ENCODE measurements at regions not wholly inside any gene's neighbourhood (a gene's known extent, or its start where the extent isn't known, plus 50 kb on each side); places are given as distances from the start of the nearest gene placed in this dataset.

- Histone ChIP-seq H3K9me3 (ENCODE audit: control insufficient read depth, low read length) (no peaks in the 10 kb centered on the region), H3K9ac (ENCODE audit: low read length) (no peak overlapping the region), H3K4me3 (ENCODE audit: low read length) (no peak overlapping the region), H3K27me3 (replicated peaks; ENCODE audit: control insufficient read depth, insufficient read depth, low read length) (no peaks in the 10 kb centered on the region), H3K4me1 (ENCODE audit: control insufficient read depth, insufficient read depth, low read length) (no peaks in the 10 kb centered on the region), H3K36me3 (ENCODE audit: control insufficient read depth, insufficient read depth, low read length, severe bottlenecking) (no peaks in the 10 kb centered on the region)
- no peak for DNase-seq (ENCODE audit: low read depth)
Observed at GRCh38 chr4:170591076-170591475, 501.3 kb upstream of the AADAT start.

DNA sequence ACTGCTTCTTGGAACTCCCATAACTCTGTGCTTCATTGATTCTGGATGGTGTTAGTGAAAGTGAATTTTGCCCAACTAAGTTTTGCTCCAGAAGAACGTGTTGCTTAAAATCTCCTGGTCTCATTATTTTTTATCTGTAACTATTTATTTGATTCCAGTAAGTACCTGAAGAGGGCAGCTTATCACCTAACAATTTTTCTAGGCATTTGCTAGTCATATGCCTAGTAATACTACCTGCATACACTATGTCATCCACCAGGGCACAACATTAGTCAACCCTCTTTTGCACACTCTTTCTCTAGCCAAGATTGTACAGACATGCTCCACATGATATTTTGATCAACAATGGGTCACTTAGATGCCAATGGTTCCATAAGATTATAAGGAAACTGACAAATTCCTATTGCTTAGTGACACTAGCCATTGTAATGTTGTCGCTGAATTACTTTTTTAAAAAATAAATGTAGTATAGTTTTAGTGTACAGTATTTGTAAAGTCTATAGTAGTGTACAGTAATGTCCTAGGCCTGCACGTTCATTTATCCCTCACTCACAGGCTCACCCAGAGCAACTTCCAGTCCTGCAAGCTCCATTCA lies 499.9 kb upstream of the AADAT start:
- Histone ChIP-seq H3K27me3 (replicated peaks; ENCODE audit: control insufficient read depth, insufficient read depth, low read length) (no peaks in the 10 kb centered on the region), H3K9ac (ENCODE audit: low read length) (no peak overlapping the region), H3K36me3 (ENCODE audit: control insufficient read depth, insufficient read depth, low read length, severe bottlenecking) (no peaks in the 10 kb centered on the region), H3K4me1 (ENCODE audit: control insufficient read depth, insufficient read depth, low read length) (no peaks in the 10 kb centered on the region), H3K4me3 (ENCODE audit: low read length) (no peak overlapping the region), H3K9me3 (ENCODE audit: control insufficient read depth, low read length) (no peaks in the 10 kb centered on the region)
- peak; percentile 48 for DNase-seq (ENCODE audit: low read depth)

DNA sequence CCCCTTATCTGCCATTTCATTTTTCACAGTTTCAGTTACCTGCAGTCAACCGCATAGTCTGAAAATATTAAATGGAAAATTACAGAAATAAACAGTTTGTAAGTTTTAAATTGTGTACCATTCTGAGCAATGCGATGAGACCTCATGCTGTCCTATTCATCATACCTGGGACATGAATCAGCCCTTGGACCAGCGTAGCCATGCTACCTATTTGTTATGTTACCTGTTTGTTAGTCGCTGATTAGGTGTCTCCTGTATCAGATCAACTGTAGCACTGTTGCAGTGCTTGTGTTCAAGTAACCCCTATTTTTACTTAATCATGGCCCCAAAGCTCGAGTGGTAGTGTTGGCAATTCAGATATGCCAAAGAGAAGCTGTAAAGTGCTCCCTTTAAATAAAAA lies 492.2 kb upstream of the AADAT start:
- Histone ChIP-seq H3K36me3 (ENCODE audit: control insufficient read depth, insufficient read depth, low read length, severe bottlenecking) (no peaks in the 10 kb centered on the region), H3K4me3 (ENCODE audit: low read length) (no peak overlapping the region), H3K27me3 (replicated peaks; ENCODE audit: control insufficient read depth, insufficient read depth, low read length) (no peaks in the 10 kb centered on the region), H3K9me3 (ENCODE audit: control insufficient read depth, low read length) (peaks cover 4% of the 10 kb centered on the region), H3K4me1 (ENCODE audit: control insufficient read depth, insufficient read depth, low read length) (no peaks in the 10 kb centered on the region), H3K9ac (ENCODE audit: low read length) (no peak overlapping the region)
- DNase-seq (ENCODE audit: low read depth), result no peak

- Histone ChIP-seq H3K36me3 (ENCODE audit: control insufficient read depth, insufficient read depth, low read length, severe bottlenecking) (no peaks in the 10 kb centered on the region), H3K4me3 (ENCODE audit: low read length) (no peak overlapping the region), H3K9me3 (ENCODE audit: control insufficient read depth, low read length) (peaks cover 4% of the 10 kb centered on the region), H3K9ac (ENCODE audit: low read length) (no peak overlapping the region), H3K4me1 (ENCODE audit: control insufficient read depth, insufficient read depth, low read length) (no peaks in the 10 kb centered on the region), H3K27me3 (replicated peaks; ENCODE audit: control insufficient read depth, insufficient read depth, low read length) (no peaks in the 10 kb centered on the region)
- DNase-seq (ENCODE audit: low read depth), result no peak
Observed at GRCh38 chr4:170581322-170581721, 491.6 kb upstream of the AADAT start.

DNA sequence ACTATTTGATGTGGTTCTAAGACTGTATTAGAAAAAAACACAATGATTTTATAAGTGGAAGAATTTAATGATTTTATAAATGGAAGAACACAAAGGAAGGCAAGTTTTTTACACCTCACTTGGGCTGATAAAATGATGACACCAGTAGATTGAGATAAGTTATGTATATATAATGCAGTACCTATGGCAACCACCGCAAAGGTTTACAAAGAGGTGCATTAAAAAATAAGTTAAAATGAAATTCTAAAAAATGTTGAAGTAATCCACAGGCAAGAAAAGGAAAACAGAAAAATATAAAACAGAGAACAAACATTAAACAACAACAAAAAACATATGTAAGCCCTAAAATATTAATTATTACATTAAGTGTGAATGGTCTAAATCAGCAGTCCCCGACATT lies 490.9 kb upstream of the AADAT start:
- Histone ChIP-seq H3K9ac (ENCODE audit: low read length) (no peak overlapping the region), H3K27me3 (replicated peaks; ENCODE audit: control insufficient read depth, insufficient read depth, low read length) (no peaks in the 10 kb centered on the region), H3K4me1 (ENCODE audit: control insufficient read depth, insufficient read depth, low read length) (no peaks in the 10 kb centered on the region), H3K36me3 (ENCODE audit: control insufficient read depth, insufficient read depth, low read length, severe bottlenecking) (no peaks in the 10 kb centered on the region), H3K4me3 (ENCODE audit: low read length) (no peak overlapping the region), H3K9me3 (ENCODE audit: control insufficient read depth, low read length) (peaks cover 4% of the 10 kb centered on the region)
- DNase-seq (ENCODE audit: low read depth), result no peak

DNA sequence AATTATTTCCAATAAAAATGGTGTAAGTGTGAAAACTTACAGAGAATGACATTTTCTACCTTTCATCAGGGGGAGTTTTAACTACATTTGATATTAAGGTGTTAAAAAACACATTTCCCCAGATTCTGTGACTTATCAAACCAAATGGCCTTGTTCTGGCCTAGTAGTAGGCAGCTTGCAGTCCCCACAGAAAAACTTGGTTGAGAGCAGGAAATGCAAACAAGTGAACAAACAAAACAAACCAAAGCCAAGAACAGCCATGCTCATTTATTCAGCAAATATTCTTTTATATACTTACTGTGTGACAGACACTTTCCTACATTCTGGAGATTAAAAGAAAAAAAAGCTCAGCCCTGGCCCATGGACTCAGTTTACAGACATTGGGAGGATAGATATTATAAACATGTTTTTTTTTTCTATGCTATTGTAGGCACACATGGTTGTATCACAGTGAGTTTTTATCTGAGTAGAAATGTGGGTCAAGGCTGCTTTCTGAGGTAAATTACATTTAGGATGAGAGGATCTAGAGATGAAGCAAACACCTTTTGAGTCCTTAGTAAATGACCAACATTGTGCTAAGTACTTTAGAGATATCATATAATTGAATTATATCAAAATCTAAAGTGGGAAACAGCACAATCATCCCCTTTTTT lies 449.2 kb upstream of the AADAT start:
- Histone ChIP-seq H3K4me1 (ENCODE audit: control insufficient read depth, insufficient read depth, low read length) (no peaks in the 10 kb centered on the region), H3K36me3 (ENCODE audit: control insufficient read depth, insufficient read depth, low read length, severe bottlenecking) (no peaks in the 10 kb centered on the region), H3K9me3 (ENCODE audit: control insufficient read depth, low read length) (peaks cover 10% of the 10 kb centered on the region), H3K27me3 (replicated peaks; ENCODE audit: control insufficient read depth, insufficient read depth, low read length) (no peaks in the 10 kb centered on the region), H3K4me3 (ENCODE audit: low read length) (no peak overlapping the region), H3K9ac (ENCODE audit: low read length) (no peak overlapping the region)
- DNase-seq (ENCODE audit: low read depth), result no peak

- no peak overlapping the region for H3K9ac ChIP-seq (ENCODE audit: low read length)
- H3K9me3 ChIP-seq (ENCODE audit: control insufficient read depth, low read length), result peaks cover 3% of the 10 kb centered on the region
- peak; percentile 4 for DNase-seq (ENCODE audit: low read depth)
- no peak overlapping the region for H3K4me3 ChIP-seq (ENCODE audit: low read length)
- H3K36me3 ChIP-seq (ENCODE audit: control insufficient read depth, insufficient read depth, low read length, severe bottlenecking), result no peaks in the 10 kb centered on the region
- no peaks in the 10 kb centered on the region for H3K4me1 ChIP-seq (ENCODE audit: control insufficient read depth, insufficient read depth, low read length)
- no peaks in the 10 kb centered on the region for H3K27me3 ChIP-seq (replicated peaks; ENCODE audit: control insufficient read depth, insufficient read depth, low read length)
Observed at GRCh38 chr4:170529748-170530722, 440.3 kb upstream of the AADAT start.

GRCh38 chr4:170526471-170526870 lies 436.7 kb upstream of the AADAT start:
- H3K9me3 ChIP-seq (ENCODE audit: control insufficient read depth, low read length), result peaks cover 1% of the 10 kb centered on the region
- H3K4me3 ChIP-seq (ENCODE audit: low read length), result no peak overlapping the region
- DNase-seq (ENCODE audit: low read depth), result no peak
- no peaks in the 10 kb centered on the region for H3K4me1 ChIP-seq (ENCODE audit: control insufficient read depth, insufficient read depth, low read length)
- H3K36me3 ChIP-seq (ENCODE audit: control insufficient read depth, insufficient read depth, low read length, severe bottlenecking), result no peaks in the 10 kb centered on the region
- H3K9ac ChIP-seq (ENCODE audit: low read length), result no peak overlapping the region
- H3K27me3 ChIP-seq (replicated peaks; ENCODE audit: control insufficient read depth, insufficient read depth, low read length), result no peaks in the 10 kb centered on the region

- no peaks in the 10 kb centered on the region for H3K36me3 ChIP-seq (ENCODE audit: control insufficient read depth, insufficient read depth, low read length, severe bottlenecking)
- H3K9ac ChIP-seq (ENCODE audit: low read length), result no peak overlapping the region
- H3K4me3 ChIP-seq (ENCODE audit: low read length), result no peak overlapping the region
- H3K9me3 ChIP-seq (ENCODE audit: control insufficient read depth, low read length), result no peaks in the 10 kb centered on the region
- no peaks in the 10 kb centered on the region for H3K4me1 ChIP-seq (ENCODE audit: control insufficient read depth, insufficient read depth, low read length)
- DNase-seq (ENCODE audit: low read depth), result no peak
- H3K27me3 ChIP-seq (replicated peaks; ENCODE audit: control insufficient read depth, insufficient read depth, low read length), result no peaks in the 10 kb centered on the region
Observed at GRCh38 chr4:170522427-170522970, 432.7 kb upstream of the AADAT start.

- H3K9me3 ChIP-seq (ENCODE audit: control insufficient read depth, low read length), result no peaks in the 10 kb centered on the region
- H3K4me3 ChIP-seq (ENCODE audit: low read length), result no peak overlapping the region
- DNase-seq (ENCODE audit: low read depth), result peak; percentile 4
- H3K36me3 ChIP-seq (ENCODE audit: control insufficient read depth, insufficient read depth, low read length, severe bottlenecking), result no peaks in the 10 kb centered on the region
- H3K9ac ChIP-seq (ENCODE audit: low read length), result no peak overlapping the region
- H3K27me3 ChIP-seq (replicated peaks; ENCODE audit: control insufficient read depth, insufficient read depth, low read length), result no peaks in the 10 kb centered on the region
- no peaks in the 10 kb centered on the region for H3K4me1 ChIP-seq (ENCODE audit: control insufficient read depth, insufficient read depth, low read length)
Observed at GRCh38 chr4:170497689-170498088, 407.9 kb upstream of the AADAT start.

DNA sequence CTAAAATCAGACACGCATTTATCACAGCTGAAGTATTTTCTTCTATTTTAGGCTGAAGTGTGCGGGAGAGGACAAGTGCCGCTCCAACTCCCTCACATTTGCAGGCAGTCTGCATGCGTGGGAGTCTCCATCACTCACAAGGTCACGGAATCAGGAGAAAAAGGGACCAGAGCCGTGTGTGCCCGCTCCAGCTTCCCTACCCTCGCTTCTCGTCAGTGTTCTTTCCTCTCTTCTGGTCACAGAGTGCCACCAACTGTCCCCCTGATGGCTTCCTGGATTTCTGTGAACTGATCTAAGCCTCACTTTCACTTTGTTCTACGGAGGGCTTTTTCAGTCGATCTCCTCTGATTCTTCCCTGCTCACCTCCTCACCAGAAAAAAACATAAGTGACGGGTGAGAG lies 407.4 kb upstream of the AADAT start:
- no peak overlapping the region for H3K9ac ChIP-seq (ENCODE audit: low read length)
- H3K36me3 ChIP-seq (ENCODE audit: control insufficient read depth, insufficient read depth, low read length, severe bottlenecking), result no peaks in the 10 kb centered on the region
- no peaks in the 10 kb centered on the region for H3K4me1 ChIP-seq (ENCODE audit: control insufficient read depth, insufficient read depth, low read length)
- peak; percentile 12 for DNase-seq (ENCODE audit: low read depth)
- H3K9me3 ChIP-seq (ENCODE audit: control insufficient read depth, low read length), result no peaks in the 10 kb centered on the region
- no peaks in the 10 kb centered on the region for H3K27me3 ChIP-seq (replicated peaks; ENCODE audit: control insufficient read depth, insufficient read depth, low read length)
- H3K4me3 ChIP-seq (ENCODE audit: low read length), result no peak overlapping the region
